H1 (cell line): ENCODE measurements at regions not wholly inside any gene's neighbourhood (a gene's known extent, or its start where the extent isn't known, plus 50 kb on each side); places are given as distances from the start of the nearest gene placed in this dataset.

ENCODE experiments used
- CHD1 ChIP-seq: IDR thresholded peaks from 2 replicates; pipeline ENCODE4 v1.6.1; 2012; ENCODE audit warnings: low read depth, low read length, improper control_type of control experiment
- EP300 ChIP-seq, 2 experiments: IDR thresholded peaks; 1 replicate in 1 of 2; 2 replicates in 1 of 2; pipeline ENCODE4 v1.6.1; 2011 to 2012; ENCODE audit warnings: low read depth in 2 of 2, low read length in 2 of 2, mild to moderate bottlenecking in 2 of 2, borderline replicate concordance in 1 of 2, inconsistent platforms in 1 of 2, moderate library complexity in 1 of 2
- KDM1A ChIP-seq: fragments of 200-600, 300-600 bp; sonication (generic); IDR thresholded peaks from 2 replicates; pipeline ENCODE4 v1.7.1; 2016; ENCODE audit warnings: mild to moderate bottlenecking, low read length, borderline replicate concordance
- KDM4A ChIP-seq: IDR thresholded peaks from one replicate; pipeline ENCODE4 v1.7.1; 2012; ENCODE audit warnings: low read depth, mild to moderate bottlenecking, moderate library complexity, low read length, inconsistent platforms; ENCODE audit not compliant: severe bottlenecking
- POLR2A ChIP-seq, 2 experiments: IDR thresholded peaks; 1 replicate in 1 of 2; 2 replicates in 1 of 2; pipeline ENCODE4 v1.6.1; 2011; ENCODE audit warnings: low read depth in 2 of 2, low read length in 2 of 2, mild to moderate bottlenecking in 2 of 2; ENCODE audit errors: control extremely low read depth in 1 of 2
- RNF2 ChIP-seq: fragments of 200-900, 300-1000 bp; sonication (generic); IDR thresholded peaks from 2 replicates; pipeline ENCODE4 v1.7.1; 2016; ENCODE audit warnings: borderline replicate concordance, low read depth, mild to moderate bottlenecking, antibody characterized with exemption, low read length; ENCODE audit not compliant: poor library complexity, severe bottlenecking; ENCODE audit errors: missing control alignments
- SP4 ChIP-seq: IDR thresholded peaks from 2 replicates; pipeline ENCODE4 v1.6.1; 2012; ENCODE audit warnings: low read length, inconsistent platforms
- TCF12 ChIP-seq: IDR thresholded peaks from 2 replicates; pipeline ENCODE4 v1.6.1; 2011; ENCODE audit warnings: low read depth, mild to moderate bottlenecking, low read length
- TF ChIP-seq, protein P1 (sequence below): fragments of 300-600 bp; sonication (generic); IDR thresholded peaks from 2 replicates; pipeline ENCODE4 v1.7.1; 2012; ENCODE audit warnings: low read length, moderate library complexity, mild to moderate bottlenecking, inconsistent platforms; ENCODE audit not compliant: insufficient replicate concordance

DNA sequence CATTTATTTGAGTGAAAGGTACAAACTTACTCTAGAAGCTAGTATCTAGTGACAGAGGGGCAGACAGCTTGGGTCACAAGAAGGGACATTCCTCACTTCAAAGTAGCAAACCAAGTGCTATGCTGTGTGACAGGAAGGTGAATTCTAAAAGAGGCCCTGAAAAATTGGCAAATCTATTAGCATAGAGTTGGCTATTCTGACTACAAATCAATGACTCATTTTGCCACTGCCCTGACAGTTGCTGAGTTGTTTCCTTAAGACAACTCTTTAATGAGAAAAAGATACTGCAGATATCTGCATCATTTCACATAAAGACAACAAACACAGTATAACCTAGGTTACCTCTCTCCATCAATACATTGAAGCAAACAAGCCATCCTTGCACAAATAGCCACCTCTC is 524.0 kb upstream of the LRRC4C start (continued):
- TF ChIP-seq, protein P1, sequence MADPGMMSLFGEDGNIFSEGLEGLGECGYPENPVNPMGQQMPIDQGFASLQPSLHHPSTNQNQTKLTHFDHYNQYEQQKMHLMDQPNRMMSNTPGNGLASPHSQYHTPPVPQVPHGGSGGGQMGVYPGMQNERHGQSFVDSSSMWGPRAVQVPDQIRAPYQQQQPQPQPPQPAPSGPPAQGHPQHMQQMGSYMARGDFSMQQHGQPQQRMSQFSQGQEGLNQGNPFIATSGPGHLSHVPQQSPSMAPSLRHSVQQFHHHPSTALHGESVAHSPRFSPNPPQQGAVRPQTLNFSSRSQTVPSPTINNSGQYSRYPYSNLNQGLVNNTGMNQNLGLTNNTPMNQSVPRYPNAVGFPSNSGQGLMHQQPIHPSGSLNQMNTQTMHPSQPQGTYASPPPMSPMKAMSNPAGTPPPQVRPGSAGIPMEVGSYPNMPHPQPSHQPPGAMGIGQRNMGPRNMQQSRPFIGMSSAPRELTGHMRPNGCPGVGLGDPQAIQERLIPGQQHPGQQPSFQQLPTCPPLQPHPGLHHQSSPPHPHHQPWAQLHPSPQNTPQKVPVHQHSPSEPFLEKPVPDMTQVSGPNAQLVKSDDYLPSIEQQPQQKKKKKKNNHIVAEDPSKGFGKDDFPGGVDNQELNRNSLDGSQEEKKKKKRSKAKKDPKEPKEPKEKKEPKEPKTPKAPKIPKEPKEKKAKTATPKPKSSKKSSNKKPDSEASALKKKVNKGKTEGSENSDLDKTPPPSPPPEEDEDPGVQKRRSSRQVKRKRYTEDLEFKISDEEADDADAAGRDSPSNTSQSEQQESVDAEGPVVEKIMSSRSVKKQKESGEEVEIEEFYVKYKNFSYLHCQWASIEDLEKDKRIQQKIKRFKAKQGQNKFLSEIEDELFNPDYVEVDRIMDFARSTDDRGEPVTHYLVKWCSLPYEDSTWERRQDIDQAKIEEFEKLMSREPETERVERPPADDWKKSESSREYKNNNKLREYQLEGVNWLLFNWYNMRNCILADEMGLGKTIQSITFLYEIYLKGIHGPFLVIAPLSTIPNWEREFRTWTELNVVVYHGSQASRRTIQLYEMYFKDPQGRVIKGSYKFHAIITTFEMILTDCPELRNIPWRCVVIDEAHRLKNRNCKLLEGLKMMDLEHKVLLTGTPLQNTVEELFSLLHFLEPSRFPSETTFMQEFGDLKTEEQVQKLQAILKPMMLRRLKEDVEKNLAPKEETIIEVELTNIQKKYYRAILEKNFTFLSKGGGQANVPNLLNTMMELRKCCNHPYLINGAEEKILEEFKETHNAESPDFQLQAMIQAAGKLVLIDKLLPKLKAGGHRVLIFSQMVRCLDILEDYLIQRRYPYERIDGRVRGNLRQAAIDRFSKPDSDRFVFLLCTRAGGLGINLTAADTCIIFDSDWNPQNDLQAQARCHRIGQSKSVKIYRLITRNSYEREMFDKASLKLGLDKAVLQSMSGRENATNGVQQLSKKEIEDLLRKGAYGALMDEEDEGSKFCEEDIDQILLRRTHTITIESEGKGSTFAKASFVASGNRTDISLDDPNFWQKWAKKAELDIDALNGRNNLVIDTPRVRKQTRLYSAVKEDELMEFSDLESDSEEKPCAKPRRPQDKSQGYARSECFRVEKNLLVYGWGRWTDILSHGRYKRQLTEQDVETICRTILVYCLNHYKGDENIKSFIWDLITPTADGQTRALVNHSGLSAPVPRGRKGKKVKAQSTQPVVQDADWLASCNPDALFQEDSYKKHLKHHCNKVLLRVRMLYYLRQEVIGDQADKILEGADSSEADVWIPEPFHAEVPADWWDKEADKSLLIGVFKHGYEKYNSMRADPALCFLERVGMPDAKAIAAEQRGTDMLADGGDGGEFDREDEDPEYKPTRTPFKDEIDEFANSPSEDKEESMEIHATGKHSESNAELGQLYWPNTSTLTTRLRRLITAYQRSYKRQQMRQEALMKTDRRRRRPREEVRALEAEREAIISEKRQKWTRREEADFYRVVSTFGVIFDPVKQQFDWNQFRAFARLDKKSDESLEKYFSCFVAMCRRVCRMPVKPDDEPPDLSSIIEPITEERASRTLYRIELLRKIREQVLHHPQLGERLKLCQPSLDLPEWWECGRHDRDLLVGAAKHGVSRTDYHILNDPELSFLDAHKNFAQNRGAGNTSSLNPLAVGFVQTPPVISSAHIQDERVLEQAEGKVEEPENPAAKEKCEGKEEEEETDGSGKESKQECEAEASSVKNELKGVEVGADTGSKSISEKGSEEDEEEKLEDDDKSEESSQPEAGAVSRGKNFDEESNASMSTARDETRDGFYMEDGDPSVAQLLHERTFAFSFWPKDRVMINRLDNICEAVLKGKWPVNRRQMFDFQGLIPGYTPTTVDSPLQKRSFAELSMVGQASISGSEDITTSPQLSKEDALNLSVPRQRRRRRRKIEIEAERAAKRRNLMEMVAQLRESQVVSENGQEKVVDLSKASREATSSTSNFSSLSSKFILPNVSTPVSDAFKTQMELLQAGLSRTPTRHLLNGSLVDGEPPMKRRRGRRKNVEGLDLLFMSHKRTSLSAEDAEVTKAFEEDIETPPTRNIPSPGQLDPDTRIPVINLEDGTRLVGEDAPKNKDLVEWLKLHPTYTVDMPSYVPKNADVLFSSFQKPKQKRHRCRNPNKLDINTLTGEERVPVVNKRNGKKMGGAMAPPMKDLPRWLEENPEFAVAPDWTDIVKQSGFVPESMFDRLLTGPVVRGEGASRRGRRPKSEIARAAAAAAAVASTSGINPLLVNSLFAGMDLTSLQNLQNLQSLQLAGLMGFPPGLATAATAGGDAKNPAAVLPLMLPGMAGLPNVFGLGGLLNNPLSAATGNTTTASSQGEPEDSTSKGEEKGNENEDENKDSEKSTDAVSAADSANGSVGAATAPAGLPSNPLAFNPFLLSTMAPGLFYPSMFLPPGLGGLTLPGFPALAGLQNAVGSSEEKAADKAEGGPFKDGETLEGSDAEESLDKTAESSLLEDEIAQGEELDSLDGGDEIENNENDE: no peak
- TF ChIP-seq KDM1A: no peak
- TF ChIP-seq RNF2: no peak
- TF ChIP-seq EP300 (IDR thresholded peaks at IDR 0.05; ENCODE audit: borderline replicate concordance in 1 of 2, low read depth in 2 of 2, low read length in 2 of 2): no peak
- no peak for TF ChIP-seq SP4
- TF ChIP-seq POLR2A (IDR thresholded peaks at IDR 0.05; ENCODE audit: control extremely low read depth in 1 of 2, low read depth in 2 of 2, low read length in 2 of 2): no peak
- no peak for TF ChIP-seq CHD1
- TF ChIP-seq TCF12: no peak
- no peak for TF ChIP-seq KDM4A
